ENCODE measurements at regions not wholly inside any gene's neighbourhood (a gene's known extent, or its start where the extent isn't known, plus 50 kb on each side); places are given as distances from the start of the nearest gene placed in this dataset.
A peak's percentile ranks its signal among the peaks of the same experiment; 100 is the strongest.

GRCh38 chr5:125564317-125564975 is 818.0 kb upstream of the ZNF608 start:
- no peak for DNase-seq (ENCODE audit: low spot score)

GRCh38 chr5:125574491-125575044 is 828.1 kb upstream of the ZNF608 start:
- no peak for DNase-seq (ENCODE audit: low spot score)

DNA sequence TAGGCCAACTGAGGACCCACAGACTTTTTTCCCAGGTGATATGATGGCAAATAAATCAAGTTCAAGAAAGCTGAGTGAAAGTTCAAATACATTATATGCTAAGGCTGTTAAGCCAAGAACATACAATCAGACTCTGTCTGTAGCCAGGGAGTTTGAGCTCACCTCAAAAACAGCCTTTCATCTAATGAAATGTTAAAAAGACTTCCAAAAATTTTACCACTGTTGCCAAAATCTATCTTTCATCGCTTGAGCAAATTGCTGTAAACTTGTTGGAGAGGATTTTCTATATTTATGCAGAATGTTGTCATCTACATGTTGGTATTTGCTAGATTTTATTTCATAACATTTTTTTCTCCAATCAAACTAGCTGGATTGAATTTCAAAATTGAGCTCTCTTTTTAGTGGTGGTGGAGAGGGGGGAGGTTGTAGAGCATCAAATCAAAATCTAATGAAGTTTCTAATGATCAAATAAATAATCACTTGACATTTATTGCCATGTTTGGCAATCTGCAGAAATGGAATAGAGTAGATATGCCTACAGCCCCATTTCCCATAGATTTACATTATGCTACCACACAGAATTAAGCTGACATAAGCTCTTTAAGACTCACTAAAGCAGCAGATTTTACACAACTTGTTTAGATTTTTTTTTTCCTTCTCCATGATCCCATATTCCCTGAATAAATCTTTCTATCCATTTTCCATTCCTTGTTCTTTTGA is 828.9 kb upstream of the ZNF608 start:
- DNase-seq (ENCODE audit: low spot score): no peak

GRCh38 chr5:125575891-125576505 is 829.6 kb upstream of the ZNF608 start:
- peak; percentile 77 for DNase-seq (ENCODE audit: low spot score)

GRCh38 chr5:125576822-125577221 is 830.4 kb upstream of the ZNF608 start:
- no peak for DNase-seq (ENCODE audit: low spot score)

- no peak for DNase-seq (ENCODE audit: low spot score)
Observed at GRCh38 chr5:125578551-125578950, 832.1 kb upstream of the ZNF608 start.

- no peak for DNase-seq (ENCODE audit: low spot score)
Observed at GRCh38 chr5:125579182-125579581, 832.7 kb upstream of the ZNF608 start.

DNA sequence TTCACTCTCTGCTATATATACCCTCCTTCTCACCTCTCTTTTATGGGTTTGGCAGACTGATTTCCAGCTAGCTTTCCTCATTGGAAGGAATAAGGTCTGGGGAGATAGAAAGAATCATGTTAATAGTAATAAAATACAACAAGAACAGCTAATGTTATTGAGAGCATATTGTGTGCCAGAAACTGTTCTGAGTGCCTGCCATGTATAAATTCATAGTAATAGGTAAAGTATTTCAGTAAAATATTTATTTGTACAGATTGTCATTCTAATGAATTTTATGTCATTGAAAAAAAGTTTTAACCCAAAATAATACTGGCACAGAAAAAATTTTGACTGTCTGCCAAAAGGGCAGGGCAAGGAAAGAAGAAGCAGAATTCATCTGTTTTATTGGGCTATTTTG is 834.9 kb upstream of the ZNF608 start:
- DNase-seq (ENCODE audit: low spot score): no peak

DNA sequence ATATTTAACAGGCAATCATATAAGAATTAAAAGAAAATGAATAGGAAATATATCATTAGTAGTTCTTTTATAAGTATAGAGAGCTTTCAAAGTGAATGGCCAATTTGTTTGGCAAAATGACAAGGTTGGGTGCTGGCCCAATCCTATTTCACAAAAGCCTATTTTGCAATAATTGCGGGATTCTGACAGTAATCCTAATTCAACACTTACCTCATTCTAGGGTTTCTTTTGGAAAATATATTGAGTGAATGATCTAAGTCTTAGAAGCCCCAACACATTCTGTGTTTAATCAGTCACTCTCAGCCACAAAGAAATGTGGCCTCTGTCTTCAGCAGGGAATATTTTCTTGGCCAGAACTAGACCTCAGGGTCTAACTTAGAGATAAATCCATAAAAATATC is 835.9 kb upstream of the ZNF608 start:
- DNase-seq (ENCODE audit: low spot score): no peak

- no peak for DNase-seq (ENCODE audit: low spot score)
Observed at GRCh38 chr5:125583321-125584139, 837.1 kb upstream of the ZNF608 start.

DNA sequence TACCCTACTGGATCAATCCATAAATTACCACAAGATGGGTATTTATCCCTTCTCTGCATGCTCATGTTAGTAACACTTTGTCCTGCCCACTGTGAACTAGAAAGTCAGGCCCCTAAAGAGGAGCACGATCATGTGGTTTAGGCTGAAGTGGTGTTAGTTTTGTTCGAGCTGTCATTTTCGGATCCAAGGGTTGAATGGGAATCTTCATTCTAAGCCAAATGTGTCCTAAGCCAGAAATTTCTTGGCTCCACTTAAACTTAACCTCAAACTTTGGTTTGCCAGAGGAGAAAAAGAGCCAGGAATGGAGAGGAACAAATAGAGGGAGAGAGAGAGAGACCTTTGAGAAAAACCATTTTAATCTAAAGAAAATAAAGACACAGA is 837.7 kb upstream of the ZNF608 start:
- no peak for DNase-seq (ENCODE audit: low spot score)

DNA sequence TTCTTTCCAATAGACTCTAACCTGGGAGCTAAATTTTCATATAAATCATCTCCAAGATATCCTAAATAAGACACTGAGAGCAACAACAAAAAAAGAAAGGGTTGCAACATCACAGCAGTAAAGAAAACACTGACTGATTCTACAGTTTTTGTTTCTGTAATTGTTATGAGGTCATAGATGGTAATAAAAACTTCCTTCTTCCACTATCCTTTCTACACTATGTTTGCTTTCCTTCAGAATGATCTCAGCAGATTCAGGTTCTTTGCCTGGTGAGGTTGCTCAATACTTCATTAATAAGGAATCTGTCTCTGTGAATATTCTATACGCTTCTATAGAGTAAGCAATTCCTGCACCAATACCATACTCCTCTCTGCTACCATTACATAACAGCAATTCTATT is 835.6 kb upstream of the GRAMD2B start:
- no peak for DNase-seq (ENCODE audit: low spot score)

GRCh38 chr5:125592856-125593255 is 830.4 kb upstream of the GRAMD2B start:
- no peak for DNase-seq (ENCODE audit: low spot score)

- DNase-seq (ENCODE audit: low spot score): no peak
Observed at GRCh38 chr5:125595095-125595494, 828.1 kb upstream of the GRAMD2B start.

GRCh38 chr5:125595845-125596244 is 827.4 kb upstream of the GRAMD2B start:
- DNase-seq (ENCODE audit: low spot score): no peak

- DNase-seq (ENCODE audit: low spot score): no peak
Observed at GRCh38 chr5:125597338-125597737, 825.9 kb upstream of the GRAMD2B start.

DNA sequence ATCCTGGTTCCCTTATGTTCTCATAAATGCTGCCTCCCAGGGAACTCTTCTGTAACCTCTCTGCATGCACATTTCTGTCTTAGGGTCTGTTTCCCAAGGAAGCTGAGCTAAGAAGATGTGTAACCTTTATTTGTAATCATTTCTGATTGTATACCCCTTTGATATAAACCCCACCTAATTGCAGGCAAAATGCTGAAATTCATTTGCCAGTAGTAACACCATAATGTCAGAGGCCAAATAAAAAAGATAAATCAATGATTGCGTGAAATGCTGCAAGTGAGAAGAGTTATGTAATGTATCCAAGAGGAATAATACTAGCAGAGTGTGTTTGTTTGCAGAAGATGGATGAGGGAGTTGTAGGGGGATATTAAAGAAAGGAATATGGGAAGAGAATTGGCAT is 822.6 kb upstream of the GRAMD2B start:
- DNase-seq (ENCODE audit: low spot score): no peak

DNA sequence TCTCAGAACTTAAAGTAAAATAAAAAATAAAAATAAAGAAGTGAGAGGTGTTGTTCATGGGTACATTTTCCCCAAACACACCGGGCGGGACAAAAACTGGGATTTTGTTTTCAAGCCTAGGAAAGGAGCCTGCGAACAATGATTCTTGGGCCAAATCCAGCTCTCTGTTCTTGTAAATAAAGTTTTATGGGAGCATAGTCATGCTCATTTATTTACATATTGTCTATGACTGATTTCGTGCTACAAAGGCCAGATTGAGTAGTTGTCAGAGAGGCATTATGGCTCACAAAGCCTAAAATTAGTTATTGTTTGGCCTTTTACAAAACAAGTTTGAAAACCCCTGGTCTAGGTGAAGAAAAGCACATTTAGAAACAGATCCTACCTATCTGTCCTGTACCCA is 821.0 kb upstream of the GRAMD2B start:
- no peak for DNase-seq (ENCODE audit: low spot score)

- DNase-seq (ENCODE audit: low spot score): no peak
Observed at GRCh38 chr5:125603321-125603720, 819.9 kb upstream of the GRAMD2B start.

DNA sequence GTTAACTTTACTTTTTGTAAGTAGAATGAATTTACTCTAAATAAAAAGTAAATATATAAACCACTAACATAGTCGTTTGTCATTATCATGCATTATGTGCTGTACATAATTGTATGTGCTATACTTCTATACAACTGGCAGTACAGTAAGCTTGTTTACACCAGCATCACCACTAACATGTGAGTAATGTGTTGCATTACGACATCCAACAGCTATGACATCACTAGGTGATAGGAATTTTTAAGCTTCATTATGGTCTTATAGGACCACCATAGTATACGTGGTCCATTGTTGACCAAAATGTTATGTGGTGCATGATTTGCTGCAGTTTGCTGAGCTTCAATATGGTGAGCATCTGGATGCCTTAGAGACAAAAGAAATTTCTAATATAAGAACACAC is 819.1 kb upstream of the GRAMD2B start:
- DNase-seq (ENCODE audit: low spot score): no peak

- no peak for DNase-seq (ENCODE audit: low spot score)
Observed at GRCh38 chr5:125607018-125607417, 816.2 kb upstream of the GRAMD2B start.

DNA sequence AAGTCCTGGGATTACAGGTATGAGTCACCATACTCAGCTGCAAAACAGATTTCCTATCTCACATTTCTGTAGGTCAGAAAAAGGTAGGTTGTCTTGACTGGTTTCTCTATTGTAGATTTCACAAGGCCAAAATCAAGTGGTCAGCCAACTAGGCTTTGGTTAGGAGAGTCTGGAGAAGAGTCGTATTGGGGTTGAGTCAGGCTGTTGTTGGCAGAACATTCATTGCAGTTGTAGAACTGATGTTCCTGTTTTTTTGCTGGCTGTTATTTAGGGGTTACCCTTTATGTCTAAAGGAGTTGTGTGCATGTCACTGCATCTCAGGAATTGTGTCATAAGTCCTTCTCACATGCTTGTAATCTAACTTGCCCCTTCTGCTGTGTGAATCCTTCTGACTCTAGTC is 814.2 kb upstream of the GRAMD2B start:
- DNase-seq (ENCODE audit: low spot score): no peak

Measured in D341Med (cell line).